B cell (primary cell): ENCODE measurements at regions not wholly inside any gene's neighbourhood (a gene's known extent, or its start where the extent isn't known, plus 50 kb on each side); places are given as distances from the start of the nearest gene placed in this dataset.

ENCODE experiments used
- EZH2 ChIP-seq: IDR thresholded peaks from 2 replicates; pipeline ENCODE4 v1.6.1; 2012; ENCODE audit warnings: borderline replicate concordance, low read depth, mild to moderate bottlenecking, moderate library complexity, low read length; ENCODE audit not compliant: insufficient read depth, poor library complexity, severe bottlenecking
- TF ChIP-seq, protein P1 (sequence below): fragments of 200-600 bp; IDR thresholded peaks from one replicate; pipeline ENCODE4 v1.8.0; 2022; ENCODE audit warnings: antibody characterized with exemption, mild to moderate bottlenecking

- TF ChIP-seq, protein P1, sequence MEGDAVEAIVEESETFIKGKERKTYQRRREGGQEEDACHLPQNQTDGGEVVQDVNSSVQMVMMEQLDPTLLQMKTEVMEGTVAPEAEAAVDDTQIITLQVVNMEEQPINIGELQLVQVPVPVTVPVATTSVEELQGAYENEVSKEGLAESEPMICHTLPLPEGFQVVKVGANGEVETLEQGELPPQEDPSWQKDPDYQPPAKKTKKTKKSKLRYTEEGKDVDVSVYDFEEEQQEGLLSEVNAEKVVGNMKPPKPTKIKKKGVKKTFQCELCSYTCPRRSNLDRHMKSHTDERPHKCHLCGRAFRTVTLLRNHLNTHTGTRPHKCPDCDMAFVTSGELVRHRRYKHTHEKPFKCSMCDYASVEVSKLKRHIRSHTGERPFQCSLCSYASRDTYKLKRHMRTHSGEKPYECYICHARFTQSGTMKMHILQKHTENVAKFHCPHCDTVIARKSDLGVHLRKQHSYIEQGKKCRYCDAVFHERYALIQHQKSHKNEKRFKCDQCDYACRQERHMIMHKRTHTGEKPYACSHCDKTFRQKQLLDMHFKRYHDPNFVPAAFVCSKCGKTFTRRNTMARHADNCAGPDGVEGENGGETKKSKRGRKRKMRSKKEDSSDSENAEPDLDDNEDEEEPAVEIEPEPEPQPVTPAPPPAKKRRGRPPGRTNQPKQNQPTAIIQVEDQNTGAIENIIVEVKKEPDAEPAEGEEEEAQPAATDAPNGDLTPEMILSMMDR, result no peak
- no peak for TF ChIP-seq EZH2
Observed at GRCh38 chr1:198978523-198978922, 339.7 kb downstream of the PTPRC start.
